Liver (tissue), 7 donors: ENCODE measurements at regions not wholly inside any gene's neighbourhood (a gene's known extent, or its start where the extent isn't known, plus 50 kb on each side); places are given as distances from the start of the nearest gene placed in this dataset.
"Not testable (repeated sequence)": the region's sequence is repeated elsewhere in the genome, so short reads cannot be mapped to it uniquely, and the experiment has no call there.

ENCODE experiments used
- DNase-seq: peaks from one replicate; pipeline ENCODE4 v3.0.0-alpha.2; 2017; ENCODE audit warnings: low spot score
- H3K27ac ChIP-seq, 2 donors: one replicate each; pipeline ENCODE4 v1.7.0; 2013; ENCODE audit warnings: inconsistent platforms in 2 of 2, low read length in 2 of 2, control low read depth in 1 of 2, low read depth in 1 of 2, mild to moderate bottlenecking in 1 of 2
- H3K27me3 ChIP-seq, 4 donors: one replicate each; pipeline versions ENCODE4 v1.6.1 to v1.7.0; 2013; ENCODE audit warnings: low read length in 3 of 4, inconsistent platforms in 1 of 4, mild to moderate bottlenecking in 1 of 4, moderate library complexity in 1 of 4; ENCODE audit not compliant: control insufficient read depth in 4 of 4, insufficient read depth in 4 of 4
- H3K36me3 ChIP-seq, 4 donors: one replicate each; pipeline versions ENCODE4 v1.6.1 to v1.7.0; 2013; ENCODE audit warnings: low read length in 3 of 4, mild to moderate bottlenecking in 3 of 4, low read depth in 1 of 4, moderate library complexity in 1 of 4; ENCODE audit not compliant: control insufficient read depth in 4 of 4, insufficient read depth in 3 of 4
- H3K4me1 ChIP-seq, 4 donors: one replicate each; pipeline versions ENCODE4 v1.6.1 to v1.7.0; 2013; ENCODE audit warnings: low read length in 3 of 4, mild to moderate bottlenecking in 3 of 4, moderate library complexity in 1 of 4; ENCODE audit not compliant: control insufficient read depth in 4 of 4, insufficient read depth in 4 of 4
- H3K4me3 ChIP-seq, 3 donors: one replicate each; pipeline versions ENCODE4 v1.6.1 to v1.7.0; 2013; ENCODE audit warnings: low read length in 3 of 3, control low read depth in 1 of 3, low read depth in 1 of 3, mild to moderate bottlenecking in 1 of 3
- H3K9ac ChIP-seq, 2 donors: one replicate each; pipeline ENCODE4 v1.7.0; 2013; ENCODE audit warnings: low read length in 2 of 2, mild to moderate bottlenecking in 2 of 2, moderate library complexity in 2 of 2, control low read depth in 1 of 2, low read depth in 1 of 2
- H3K9me3 ChIP-seq, 4 donors: one replicate each; pipeline versions ENCODE4 v1.6.1 to v1.7.0; 2013; ENCODE audit warnings: low read length in 3 of 4; ENCODE audit not compliant: control insufficient read depth in 4 of 4
- RAD21 ChIP-seq, 2 donors: IDR thresholded peaks; 2 replicates each; pipeline ENCODE4 v1.6.1; 2016; ENCODE audit warnings: antibody characterized with exemption in 2 of 2, mild to moderate bottlenecking in 2 of 2
- RXRA ChIP-seq, 2 donors: IDR thresholded peaks; 2 replicates each; pipeline ENCODE4 v1.6.1; 2017 to 2018; ENCODE audit warnings: antibody characterized with exemption in 2 of 2, mild to moderate bottlenecking in 1 of 2
- ZBTB33 ChIP-seq: IDR thresholded peaks from 2 replicates; pipeline ENCODE4 v1.6.1; 2016; ENCODE audit warnings: antibody characterized with exemption
- WGBS: extraction: QIAGEN DNeasy Blood & Tissue Kit; methylation state at CpG from one replicate; pipeline ENCODE4 v1.1.7; 2013; 5-methylcytosine and 5-hydroxymethylcytosine counted together
- TF ChIP-seq, protein P1 (sequence below): IDR thresholded peaks from 2 replicates; pipeline ENCODE4 v1.6.1; 2016; ENCODE audit warnings: antibody characterized with exemption
- donor health status: healthy.
- donor health status: healthy.
- donor health status: healthy.
- donor health status: healthy.

DNA sequence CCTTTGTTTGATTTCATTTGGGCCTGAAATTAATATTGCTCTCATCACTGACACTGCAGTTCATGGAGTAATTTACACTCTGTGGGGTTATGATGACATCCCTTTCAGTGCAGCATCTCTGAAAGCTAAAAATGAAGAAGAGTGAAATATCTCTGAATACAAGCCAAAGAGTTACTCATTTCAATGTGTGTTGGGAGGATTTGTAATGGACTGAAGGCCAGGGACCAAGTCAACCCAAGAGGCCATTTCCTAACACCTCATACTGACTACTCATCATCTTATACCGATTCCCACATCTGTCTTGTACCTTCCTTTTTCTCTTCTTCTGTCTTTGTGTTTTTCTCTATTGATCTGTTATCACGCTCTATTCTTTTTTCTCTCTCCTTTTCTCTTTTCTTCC is 374.4 kb upstream of the FRG1 start:
- H3K4me3 ChIP-seq, H3K36me3 ChIP-seq, H3K27me3 ChIP-seq, H3K9me3 ChIP-seq, DNase-seq, H3K4me1 ChIP-seq, H3K9ac ChIP-seq, H3K27ac ChIP-seq: not testable (repeated sequence)
- WGBS, result 73% methylated on average over 2 of the region's 2 CpGs

DNA sequence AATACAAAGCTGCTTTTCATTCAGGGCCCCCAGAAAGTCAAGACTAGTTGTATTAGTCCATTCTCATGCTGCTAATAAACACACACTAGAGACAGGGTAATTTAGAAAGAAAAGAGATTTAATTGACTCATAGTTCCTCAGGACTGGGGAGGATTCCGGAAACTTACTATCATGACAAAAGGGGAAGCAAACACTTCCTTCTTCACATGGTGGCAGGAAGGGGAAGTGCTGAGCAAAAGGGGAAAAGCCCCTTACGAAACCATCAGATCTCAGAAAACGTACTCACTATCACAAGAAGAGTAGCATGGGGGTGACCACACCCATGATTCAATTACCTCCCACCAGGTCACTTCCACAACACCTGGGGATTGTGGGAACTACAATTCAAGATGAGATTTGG is 373.8 kb upstream of the FRG1 start:
- H3K27me3 ChIP-seq, H3K9ac ChIP-seq, H3K36me3 ChIP-seq, H3K4me1 ChIP-seq, H3K27ac ChIP-seq, H3K9me3 ChIP-seq, DNase-seq, H3K4me3 ChIP-seq: not testable (repeated sequence)
- 57% methylated on average over 3 of the region's 3 CpGs for WGBS
- TF ChIP-seq, protein P1, sequence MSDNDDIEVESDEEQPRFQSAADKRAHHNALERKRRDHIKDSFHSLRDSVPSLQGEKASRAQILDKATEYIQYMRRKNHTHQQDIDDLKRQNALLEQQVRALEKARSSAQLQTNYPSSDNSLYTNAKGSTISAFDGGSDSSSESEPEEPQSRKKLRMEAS, result peak; percentile 46

- H3K9ac ChIP-seq, H3K36me3 ChIP-seq, H3K9me3 ChIP-seq, H3K4me1 ChIP-seq, H3K4me3 ChIP-seq, DNase-seq, H3K27me3 ChIP-seq, H3K27ac ChIP-seq: not testable (repeated sequence)
- WGBS, result 78% methylated on average over 3 of the region's 3 CpGs
These were observed 361.0 kb upstream of the FRG1 start for GRCh38 chr4:189579645-189580044.

DNA sequence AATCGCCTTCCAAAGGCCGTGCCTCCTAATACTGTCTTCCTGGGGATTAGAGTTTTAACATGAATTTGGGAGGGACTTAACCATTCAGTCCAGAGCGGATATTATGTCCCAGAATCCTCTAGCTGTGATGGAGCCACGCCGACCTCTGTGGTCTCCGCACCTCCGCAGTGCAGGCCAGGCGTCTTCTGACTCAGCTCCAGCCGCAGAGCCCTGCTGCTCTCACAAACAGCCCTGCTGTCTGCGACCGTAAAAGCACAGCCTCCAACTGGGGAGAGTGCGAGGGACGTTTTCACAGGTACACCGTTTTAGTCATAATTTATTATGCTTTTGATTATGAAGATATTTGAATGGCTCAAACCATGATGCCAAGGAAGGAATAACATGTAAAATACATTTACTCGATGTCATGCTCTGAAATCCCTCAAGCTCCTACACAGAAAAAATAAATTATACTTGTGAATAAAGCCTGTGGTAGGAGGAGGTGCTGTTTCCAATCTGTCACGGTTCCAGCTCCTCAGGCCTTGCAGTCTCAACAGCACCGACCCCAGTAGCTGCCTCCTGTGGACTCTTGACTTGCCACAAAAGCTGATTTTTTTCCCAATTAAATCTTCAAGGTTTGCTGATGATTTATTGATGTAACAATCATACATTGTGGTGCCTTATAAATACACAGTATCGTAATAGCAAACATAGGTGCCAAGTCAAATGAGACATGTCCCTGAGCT is 353.6 kb upstream of the FRG1 start:
- H3K27ac ChIP-seq, H3K9me3 ChIP-seq, H3K4me3 ChIP-seq, H3K4me1 ChIP-seq, DNase-seq, H3K9ac ChIP-seq, H3K36me3 ChIP-seq, H3K27me3 ChIP-seq: not testable (repeated sequence)
- WGBS, result 78% methylated on average over 18 of the region's 18 CpGs

DNA sequence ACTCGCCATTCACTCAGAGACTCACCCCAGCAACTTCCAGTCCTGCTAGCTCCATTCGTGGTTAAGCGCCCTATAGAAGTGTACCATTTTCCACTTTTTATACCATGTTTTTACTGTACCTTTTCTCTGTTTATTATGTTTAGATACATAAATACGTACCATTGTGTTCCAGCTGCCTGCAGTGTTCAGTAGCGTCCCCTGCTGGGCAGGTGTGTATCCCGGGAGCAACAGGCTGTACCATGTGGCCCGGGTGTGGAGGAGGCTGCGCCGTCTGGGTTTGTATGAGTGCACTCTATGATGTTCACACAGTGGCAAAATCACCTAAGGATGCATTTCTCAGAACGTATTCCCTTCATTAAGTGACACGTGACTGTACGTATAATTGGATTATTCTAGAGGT is 351.5 kb upstream of the FRG1 start:
- not testable (repeated sequence) for H3K4me3 ChIP-seq, H3K36me3 ChIP-seq, DNase-seq, H3K27me3 ChIP-seq, H3K4me1 ChIP-seq, H3K27ac ChIP-seq, H3K9ac ChIP-seq, H3K9me3 ChIP-seq
- 89% methylated on average over 12 of the region's 12 CpGs for WGBS

GRCh38 chr4:189592890-189593289 is 347.8 kb upstream of the FRG1 start:
- no peaks in the 10 kb centered on the region for H3K9me3 ChIP-seq
- DNase-seq, result no peak
- no peaks in the 10 kb centered on the region for H3K4me1 ChIP-seq
- no peak overlapping the region for H3K9ac ChIP-seq
- H3K36me3 ChIP-seq, result no peaks in the 10 kb centered on the region
- no peaks in the 10 kb centered on the region for H3K27me3 ChIP-seq
- no peak overlapping the region for H3K4me3 ChIP-seq
- WGBS, result 80% methylated on average over 5 of the region's 5 CpGs
- H3K27ac ChIP-seq, result no peak overlapping the region
- no peak for TF ChIP-seq ZBTB33
- TF ChIP-seq, protein P1, result no peak
- TF ChIP-seq RAD21 (IDR thresholded peaks at IDR 0.05), result no peak
- no peak for TF ChIP-seq RXRA (IDR thresholded peaks at IDR 0.05)
